Esophagus squamous epithelium (tissue), 4 donors: ENCODE measurements at regions not wholly inside any gene's neighbourhood (a gene's known extent, or its start where the extent isn't known, plus 50 kb on each side); places are given as distances from the start of the nearest gene placed in this dataset.
"Not testable (repeated sequence)": the region's sequence is repeated elsewhere in the genome, so short reads cannot be mapped to it uniquely, and the experiment has no call there.

Source experiments
- CTCF ChIP-seq, 6 experiments: fragments of 450-650 bp in 4 of 6; fragments of 200-600 bp in 2 of 6; sonication (generic) in 2 of 6; IDR thresholded peaks; one replicate each; pipeline ENCODE4 v1.5.1; 2016 to 2019; ENCODE audit warnings: antibody characterized with exemption in 6 of 6, mild to moderate bottlenecking in 4 of 6, moderate library complexity in 4 of 6
- POLR2A ChIP-seq, 4 donors: fragments of 450-650 bp; IDR thresholded peaks; one replicate each; pipeline ENCODE4 v1.6.1; 2017; ENCODE audit warnings: antibody characterized with exemption in 4 of 4, mild to moderate bottlenecking in 4 of 4, moderate library complexity in 3 of 4

DNA sequence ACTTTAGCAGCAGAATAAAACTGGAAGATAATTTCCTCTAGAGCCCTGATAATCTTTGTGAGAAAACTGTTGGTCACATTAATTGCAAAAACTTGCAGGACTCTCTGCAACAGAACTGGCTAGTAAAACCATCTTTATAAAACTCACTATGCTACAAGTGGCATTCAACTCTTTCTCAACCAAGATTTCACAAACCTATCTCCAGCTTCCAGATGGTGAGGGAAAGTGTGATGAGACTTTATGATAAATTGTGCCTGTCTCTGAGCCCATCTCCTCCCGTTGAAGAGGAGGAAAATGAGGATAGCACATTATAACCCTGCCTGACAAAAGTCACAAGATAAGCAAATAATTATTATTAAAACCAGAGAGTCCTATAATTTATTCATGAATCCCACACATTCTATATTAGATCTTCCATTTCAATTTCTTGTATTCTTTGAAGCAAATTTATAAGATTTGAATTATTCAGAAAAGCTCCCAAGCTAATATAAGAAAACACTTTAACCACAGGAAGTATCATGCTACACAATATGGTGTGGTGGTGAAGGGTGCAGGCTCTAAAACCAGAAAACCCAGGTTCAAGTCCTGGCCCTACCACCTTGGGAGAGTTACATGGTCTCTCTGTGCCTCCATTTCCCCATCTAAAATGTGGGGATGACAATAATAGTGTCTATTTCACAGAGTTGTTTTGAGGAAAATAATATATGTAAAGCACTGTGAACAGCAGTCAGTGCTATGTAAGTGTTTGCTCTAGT is 65.6 kb upstream of the CHRNB4 start:
- TF ChIP-seq CTCF, POLR2A (IDR thresholded peaks at IDR 0.05): not testable (repeated sequence)
